ENCODE measurements at regions not wholly inside any gene's neighbourhood (a gene's known extent, or its start where the extent isn't known, plus 50 kb on each side); places are given as distances from the start of the nearest gene placed in this dataset.
"Not testable (repeated sequence)": the region's sequence is repeated elsewhere in the genome, so short reads cannot be mapped to it uniquely, and the experiment has no call there.

DNA sequence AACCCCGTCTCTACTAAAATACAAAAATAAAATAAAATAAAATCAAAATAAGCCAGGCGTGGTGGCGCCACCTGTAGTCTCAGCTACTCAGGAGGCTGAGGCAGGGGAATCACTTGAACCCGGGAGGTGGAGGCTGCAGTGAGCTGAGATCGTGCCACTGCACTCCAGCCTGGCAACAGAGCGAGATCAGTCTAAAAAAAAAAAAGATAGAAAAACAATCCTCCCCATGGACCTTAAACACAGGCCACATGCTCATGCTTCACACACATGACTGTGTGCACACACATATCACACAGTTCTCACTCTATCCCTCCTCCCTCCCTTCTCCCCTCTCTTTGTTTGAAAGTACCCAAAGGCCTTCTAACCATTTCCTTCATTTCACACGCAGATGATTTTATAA is 667.6 kb downstream of the UQCRFS1 start:
- not testable (repeated sequence) for DNase-seq

DNA sequence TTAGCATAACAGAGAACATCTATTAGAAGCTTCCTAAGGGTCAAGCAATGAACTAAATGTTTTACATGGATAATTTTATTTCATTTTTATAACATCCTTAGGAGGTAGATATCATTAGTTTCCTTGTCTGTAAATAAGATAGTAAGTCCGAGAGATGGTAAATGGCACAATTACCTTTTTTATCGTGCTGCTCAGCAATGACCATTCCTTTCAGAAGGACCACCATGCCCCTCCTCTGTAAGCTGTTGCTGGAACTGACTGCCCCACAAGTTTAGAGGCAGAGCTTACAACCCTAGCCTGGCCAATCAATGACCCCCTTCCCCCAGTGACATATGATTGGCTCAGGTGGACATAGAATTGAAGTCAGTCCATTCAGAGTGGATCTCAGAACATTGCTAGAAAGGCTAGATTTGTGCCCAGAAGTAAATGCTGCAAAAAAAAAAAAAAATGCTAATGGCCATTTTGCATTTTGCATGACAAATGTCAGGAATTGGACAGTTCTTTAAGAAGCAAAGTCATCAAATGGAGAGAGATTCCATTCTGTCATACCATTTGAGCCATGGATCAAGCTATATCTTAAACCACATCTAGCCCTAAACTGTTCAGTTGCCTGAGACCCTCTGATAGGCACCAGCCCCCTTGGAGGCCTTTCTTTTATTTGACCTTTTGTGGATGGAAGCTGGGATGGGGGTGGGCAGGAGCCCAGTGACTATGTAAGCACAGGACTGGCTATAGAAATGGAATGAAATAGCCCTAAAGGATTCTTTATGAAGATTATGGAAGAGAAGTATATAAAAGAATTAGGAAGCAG is 668.3 kb downstream of the UQCRFS1 start:
- no peak for DNase-seq

DNA sequence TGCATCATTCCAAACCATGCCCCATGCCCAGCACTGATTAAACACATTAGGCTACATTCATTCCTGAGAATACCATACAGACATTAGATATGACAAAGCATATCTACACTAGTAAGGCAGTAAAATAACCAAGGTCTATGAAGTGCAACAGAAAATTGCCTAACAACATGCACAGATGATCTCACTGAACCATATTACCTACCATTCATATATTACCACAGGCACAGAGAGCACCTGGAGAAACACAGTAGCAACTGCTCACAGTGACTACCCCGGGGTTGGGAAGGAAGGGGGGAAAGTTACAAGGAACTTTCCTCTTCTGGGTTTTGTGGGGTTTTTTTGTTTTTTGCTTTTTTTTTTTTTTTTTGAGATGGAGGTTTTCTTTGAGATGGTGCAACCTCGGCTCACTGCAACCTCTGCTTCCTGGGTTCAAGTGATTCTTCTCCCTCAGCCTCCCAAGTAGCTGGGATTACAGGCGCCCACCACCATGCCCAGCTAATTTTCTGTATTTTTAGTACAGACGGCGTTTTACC is 669.6 kb downstream of the UQCRFS1 start:
- no peak for DNase-seq

DNA sequence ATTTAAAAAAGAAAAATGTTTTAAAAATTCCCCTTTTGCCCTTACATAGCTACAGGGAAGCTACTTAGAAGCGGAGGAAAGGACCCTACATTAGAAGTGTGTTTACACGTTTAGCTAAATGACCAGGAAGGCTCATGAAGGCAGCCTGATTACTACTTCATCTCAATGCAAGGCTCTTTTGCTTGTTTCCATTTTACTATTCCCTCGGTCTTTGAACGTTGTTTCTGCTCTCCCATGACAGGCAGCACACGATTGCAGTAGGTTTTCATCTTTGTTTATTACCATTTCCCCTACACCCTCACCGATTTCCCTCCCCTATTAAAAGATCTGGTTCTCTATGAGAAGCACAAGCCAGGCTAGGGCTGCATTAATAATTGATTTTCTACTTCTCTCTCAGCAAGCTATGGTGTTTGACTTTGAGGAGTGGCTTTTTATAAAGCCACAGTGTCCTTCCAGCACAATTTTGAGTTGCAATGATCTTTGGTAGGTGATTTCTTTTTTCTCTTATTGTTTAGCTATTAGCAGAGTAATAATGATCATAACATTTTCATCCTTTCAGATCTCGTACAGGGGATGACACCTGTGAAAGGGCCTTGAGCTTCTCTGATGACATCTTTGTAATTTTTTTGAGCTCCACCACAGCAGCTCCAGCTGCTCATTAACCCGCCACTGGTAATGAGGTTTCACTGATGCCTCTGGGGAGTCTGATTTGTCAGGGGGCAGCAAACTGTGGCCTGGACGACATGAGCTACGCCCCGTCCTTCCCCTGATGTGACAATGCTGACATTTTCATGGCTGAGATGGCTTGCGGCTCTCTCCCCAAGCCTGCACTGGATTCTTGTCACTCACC is 670.3 kb downstream of the UQCRFS1 start:
- no peak for DNase-seq

DNA sequence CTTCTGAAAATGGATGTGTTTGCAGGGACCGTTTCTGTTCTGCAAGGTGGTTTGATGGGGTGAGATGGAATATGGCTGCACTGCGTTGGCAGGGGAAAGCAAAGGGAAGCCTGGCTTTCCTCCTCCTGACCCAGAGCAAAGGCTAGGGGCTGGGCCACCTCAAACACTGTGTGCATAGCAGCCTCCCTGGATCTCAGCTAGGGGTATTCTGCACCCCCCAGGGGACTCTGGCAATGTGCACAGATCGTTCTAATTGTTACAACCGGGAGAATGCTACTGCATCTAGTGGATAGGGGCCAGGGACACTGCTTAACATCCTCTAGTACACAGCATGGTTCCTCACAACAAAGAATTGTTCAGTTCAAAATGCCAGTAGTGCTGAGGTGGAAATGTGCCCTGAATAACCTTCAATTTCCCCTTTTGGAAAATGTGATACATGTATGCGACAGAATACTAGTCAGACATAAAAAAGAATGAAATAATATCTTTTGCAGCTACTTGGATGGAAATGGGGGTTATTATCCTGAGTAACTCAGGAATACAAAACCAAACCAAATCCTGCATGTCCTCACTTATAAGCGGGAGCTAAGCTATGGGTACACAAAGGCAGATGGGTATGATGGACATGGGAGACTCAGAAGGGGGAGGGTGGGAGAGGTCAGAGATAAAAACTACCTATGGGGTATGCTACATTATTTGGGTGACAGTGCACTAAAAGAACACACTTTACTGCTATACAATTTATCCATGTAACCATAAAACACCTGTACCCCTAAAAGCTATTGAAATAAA is 671.2 kb downstream of the UQCRFS1 start:
- no peak for DNase-seq

DNA sequence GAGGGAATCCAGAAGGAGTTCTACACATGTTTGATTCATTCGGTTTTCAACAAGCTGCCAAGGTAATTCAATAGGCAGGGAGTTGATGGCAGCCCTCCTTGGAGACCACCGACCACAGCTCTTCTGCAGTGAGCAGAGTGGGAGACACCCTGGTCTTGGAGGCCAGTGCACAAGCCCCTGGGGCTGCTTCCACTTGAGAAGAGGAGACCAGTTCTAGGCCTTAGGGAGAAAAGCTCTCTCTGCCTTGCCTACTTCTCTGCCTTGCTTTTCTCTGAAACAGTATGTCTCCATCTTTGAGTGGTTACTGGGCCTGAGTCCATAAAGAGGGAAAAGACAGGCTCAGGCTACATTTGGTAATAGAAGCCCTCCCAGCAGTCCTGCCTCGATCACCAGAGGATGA is 671.9 kb downstream of the UQCRFS1 start:
- DNase-seq, result no peak

DNA sequence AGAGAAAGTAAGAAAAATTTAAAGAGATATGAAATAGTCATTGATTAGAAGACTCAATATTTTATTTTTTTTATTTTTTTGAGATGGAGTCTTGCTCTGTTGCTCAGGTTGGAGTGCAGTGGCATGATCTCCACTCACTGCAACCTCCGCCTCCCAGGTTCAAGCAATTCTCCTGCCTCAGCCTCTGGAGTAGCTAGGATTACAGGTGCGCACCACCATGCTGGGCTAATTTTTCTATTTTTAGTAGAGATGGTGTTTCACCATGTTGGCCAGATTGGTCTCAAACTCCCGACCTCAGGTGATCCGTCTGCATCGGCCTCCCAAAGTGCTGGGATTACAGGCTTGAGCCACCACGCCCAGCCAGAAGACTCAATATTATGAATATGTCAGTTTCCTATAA is 672.6 kb downstream of the UQCRFS1 start:
- DNase-seq, result not testable (repeated sequence)

DNA sequence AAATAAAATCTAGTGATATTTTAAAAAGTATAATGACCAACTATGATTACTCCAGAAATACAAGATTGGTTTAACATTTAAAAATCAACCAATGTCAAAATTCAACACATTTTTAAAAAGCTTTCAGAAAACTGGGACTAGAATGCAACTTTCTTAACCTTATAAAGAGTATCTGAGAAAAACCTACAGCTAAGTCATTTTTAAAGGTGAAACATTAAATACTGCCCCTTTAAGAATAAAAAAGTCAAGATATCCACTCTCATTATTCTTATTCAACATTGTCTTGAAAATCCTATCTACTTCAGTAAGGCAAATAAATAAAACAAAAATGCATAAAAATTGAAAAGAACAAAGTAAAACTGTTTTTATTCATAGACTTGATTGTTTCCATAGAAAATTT is 673.2 kb downstream of the UQCRFS1 start:
- DNase-seq, result no peak

DNA sequence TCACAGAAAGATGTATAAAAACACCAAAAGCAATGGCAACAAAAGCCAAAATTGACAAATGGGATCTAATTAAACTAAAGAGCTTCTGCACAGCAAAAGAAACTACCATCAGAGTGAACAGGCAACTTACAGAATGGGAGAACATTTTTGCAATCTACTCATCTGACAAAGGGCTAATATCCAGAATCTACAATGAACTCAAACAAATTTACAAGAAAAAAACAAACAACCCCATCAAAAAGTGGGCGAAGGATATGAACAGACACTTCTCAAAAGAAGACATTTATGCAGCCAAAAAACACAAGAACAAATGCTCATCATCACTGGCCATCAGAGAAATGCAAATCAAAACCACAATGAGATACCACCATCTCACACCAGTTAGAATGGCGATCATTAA is 674.4 kb downstream of the UQCRFS1 start:
- not testable (repeated sequence) for DNase-seq

DNA sequence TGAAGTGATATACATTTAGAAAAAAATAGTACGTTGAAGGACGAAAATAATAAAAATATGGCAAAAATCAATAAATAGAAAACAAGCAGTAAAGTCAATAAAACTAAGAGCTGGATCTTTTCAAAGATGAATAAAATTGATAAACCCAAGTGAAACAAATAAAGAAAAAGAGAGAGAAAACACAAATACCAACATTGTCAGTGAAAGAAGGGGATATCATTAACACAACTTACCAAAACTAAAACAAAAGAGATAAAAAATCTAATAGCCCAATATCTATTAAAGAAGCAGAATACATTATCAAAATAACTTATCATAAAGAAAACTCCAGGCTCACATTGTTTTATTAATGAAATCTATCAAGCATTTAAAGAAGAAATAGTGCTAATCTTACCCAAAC is 675.1 kb downstream of the UQCRFS1 start:
- no peak for DNase-seq

DNA sequence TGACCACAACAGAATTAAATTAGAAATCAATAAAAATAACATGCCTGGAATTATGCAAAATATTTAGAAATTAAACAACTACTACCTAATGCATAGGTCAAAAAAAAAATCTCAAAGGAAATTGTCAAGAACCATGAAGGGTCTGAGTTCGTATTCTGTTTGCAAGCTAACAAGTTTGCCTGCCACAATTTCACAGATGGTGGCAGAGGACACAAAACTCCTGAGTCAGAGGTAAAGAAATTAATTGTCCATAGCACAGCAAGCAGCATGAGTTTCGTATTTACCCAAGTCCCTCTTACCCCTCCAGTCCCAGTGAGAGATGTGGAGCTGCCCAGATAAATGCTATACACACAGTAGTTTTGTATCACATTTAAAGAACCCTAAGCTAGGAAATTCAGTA is 675.9 kb downstream of the UQCRFS1 start:
- no peak for DNase-seq

DNA sequence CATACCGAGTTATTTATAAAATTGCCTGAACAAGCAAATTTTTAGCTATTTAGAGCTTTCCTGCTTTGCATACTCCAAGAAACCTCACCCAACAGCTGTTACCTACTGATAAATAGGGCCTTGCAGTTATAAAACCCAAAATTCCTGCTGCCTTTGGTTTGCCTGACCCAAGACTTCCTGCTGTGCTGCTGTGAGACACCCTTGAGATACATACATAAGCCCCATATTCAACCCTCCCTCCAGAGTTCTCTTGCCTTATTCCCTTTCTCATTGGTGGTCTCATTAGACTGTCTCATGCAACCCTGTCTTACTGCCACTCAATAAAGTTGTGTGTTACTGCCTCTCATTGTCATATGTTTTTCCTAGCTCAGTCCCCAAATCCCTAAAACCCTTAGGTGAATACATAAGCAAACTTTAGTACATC is 677.6 kb downstream of the UQCRFS1 start:
- no peak for DNase-seq

DNA sequence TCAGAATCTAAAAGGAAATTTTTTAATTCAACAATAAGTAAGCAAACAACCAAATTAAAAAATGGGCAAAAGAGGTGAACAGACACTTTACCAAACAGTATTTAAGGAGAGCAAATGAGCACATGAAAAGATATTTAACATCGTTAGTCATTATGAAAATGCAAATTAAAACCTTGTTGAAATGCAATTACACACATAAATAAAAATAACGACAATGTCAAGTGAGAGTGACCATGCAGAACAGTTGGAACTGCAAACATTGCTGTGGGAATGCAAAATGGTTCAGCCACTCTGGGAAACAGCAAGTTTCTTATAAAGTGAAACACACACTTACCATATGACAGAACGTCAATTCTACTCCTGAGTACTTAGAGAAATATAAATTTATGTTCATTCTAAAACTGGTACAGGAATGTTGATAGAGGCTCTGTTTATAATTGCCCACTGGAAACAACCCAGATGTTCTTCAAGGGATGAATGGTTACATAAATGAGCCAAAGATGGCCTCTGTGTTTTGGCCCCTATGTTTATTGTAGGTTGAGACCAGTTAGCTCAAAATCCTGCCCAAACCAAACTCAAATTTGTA is 678.1 kb downstream of the UQCRFS1 start:
- no peak for DNase-seq

DNA sequence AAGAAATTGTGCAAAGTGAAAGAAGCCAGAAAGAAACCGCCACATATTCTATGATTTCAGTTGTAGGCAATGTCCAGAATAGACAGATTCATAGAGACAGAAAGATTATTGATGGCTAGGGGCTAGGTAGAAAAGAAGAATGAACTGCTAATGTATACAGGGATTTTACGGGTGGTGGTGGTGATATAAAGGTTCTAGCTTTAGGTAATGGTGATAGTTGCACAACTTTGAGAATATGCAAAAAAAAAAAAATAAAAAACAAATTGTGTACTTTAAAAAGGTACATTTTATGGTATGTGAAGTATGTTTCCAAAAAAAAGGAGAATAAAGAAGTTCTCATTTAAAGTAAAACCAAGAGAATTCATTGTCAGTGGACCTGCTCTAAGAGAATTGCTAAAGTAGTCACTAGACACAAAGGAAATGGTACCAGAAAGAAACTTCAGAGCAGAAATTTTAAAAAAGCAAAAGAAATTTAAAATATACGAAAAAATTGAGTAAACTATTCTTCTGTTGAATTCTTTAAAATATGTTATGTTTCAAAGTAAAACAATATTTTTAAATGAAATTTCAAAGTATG is 680.1 kb downstream of the UQCRFS1 start:
- DNase-seq, result no peak

DNA sequence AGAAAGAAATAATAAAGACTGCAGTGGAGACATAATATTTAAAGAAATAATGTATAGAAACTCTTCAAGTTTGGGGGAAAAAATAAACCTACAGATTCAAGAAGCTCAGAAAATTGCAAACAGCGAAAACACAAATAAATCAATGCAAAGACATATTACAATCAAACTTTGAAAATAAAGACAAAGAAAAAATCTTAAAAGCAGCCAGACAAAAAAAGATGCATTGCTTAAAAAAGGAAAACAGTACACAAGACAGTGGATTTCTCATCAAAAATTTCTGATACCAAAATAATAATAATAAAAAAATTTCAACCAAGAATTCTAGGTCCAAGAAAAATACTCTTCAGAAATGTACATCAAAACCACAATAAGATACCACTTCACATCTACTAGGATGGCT is 681.0 kb downstream of the UQCRFS1 start:
- no peak for DNase-seq

DNA sequence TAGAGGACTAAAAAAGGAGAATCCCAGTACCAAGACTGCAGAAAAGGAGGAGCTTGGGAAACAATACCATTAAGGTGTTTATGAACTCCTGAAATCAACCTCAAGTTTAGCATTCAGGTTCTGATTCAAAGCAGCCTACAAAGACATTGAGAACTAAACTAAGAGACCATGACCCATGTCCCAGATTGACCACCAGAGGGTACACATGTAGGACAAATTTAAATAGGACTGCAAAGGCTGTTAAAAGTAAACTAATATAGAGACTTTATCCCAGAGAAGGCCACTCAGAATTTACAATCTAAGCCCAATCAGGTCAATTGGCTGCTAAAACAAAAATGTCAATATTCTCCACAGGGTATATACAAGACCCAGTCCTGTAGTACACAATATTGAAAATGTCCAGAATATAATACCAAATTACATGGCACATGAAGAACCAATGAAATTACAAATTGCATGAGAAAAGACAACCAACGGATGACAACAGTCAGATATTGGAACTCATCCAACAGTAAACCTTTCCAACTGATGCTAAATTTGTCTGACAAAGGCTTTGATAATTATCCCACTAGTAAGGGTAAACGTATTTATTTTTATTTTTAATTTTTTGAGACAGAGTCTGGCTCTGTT is 682.4 kb downstream of the UQCRFS1 start:
- no peak for DNase-seq

DNA sequence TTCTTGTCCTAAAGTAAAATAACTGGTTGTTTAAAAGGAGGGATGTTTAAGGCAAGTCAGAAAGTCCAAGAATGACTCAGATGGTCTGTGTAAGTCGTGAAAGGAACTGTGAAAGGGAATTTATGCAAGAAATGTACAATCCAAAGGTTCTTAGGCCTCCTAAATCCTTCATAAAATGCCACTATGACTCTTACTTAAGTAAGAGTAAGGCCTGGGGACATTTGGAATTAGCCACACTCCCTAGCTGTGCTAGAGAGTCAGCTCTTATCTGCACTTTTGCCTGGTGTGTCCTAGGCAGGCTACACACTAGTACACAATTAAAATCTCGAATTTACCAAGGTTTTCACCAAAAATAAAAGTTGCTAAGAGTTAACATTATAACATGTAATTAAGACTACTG is 686.9 kb downstream of the UQCRFS1 start:
- DNase-seq, result no peak

DNA sequence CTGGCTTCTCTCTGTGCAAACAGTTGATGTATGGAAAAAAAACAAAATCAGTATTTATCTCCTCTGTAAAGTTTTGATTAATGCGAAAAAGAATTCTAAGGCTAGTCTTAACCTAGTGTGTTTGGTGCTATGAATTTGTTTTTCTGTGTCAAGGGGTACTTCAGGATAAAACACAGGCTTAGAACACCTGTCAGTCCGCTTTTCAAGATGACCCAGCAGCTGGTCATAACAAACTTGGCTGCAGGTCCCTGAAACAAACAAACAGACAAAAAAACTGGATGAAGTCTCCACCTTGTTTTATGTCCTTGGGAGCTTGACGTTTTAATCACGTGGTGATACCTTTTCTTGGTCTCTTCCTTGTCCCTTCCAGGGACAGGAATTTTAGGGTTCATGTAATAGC is 689.3 kb downstream of the UQCRFS1 start:
- DNase-seq, result no peak

DNA sequence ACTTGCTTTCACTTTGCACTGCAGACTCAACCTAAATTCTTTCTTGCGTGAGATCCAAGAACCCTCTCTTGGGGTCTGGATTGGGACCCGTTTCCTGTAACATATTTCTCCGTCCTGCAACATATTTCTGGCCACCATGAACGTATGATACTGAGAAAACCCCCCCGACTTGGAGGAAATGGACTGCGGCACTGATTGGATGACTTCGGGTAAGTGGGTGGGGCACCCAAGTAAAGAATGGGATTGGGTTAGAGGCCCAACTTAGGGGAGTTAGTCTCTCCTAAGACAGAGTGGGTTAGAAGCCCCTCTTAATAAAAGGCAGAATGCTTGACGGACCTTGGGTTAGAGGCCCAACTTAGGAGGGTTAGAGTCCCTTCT is 690.4 kb downstream of the UQCRFS1 start:
- no peak for DNase-seq

DNA sequence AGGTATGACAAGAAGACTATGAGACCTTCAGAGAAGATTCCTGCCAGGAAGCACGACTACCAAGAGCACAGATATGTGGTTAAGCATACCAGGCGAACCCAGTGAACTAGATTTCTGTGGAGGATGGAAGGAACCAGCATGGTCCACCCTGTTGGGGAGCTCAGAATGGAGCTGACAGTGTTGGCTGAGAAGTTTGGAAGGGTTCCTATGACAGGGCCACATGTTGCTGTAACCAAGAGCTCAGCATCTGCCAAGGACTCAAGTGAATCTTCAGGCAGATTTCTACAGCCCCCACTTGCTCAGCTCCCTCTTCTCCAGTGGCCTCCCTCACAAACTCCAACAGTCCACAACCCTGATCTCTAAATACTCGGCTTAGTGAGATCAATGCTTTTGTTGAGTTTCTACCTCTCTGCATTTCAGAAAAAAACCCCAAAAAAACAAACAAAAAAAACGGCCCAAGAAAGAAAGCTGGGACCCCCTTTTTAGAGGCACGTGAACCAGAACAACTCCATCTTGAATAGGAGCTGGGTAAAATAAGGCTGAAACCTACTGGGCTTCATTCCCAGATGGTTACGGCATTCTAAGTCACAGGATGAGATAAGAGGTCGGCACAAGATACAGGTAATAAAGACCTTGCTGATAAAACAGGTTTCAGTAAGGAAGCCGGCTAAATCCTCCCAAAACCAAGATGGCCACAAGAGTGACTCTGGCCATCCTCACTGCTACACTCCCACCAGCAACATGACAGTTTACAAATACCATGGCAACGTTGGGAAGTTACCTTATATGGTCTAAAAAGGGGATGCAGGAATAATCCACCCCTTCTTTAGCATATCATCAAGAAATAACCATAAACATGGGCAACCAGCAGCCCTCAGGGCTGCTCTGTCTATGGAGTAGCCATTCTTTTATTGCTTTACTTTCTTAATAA is 691.1 kb downstream of the UQCRFS1 start:
- no peak for DNase-seq

Data from cortex of kidney (tissue), 1 donor.